Vagina (tissue), 2 donors: ENCODE measurements at regions not wholly inside any gene's neighbourhood (a gene's known extent, or its start where the extent isn't known, plus 50 kb on each side); places are given as distances from the start of the nearest gene placed in this dataset.

Experiments
- DNase-seq, 2 donors: peaks; one replicate each; pipeline ENCODE4 v3.0.0-alpha.2; 2017; ENCODE audit errors: extremely low spot score in 2 of 2
- H3K27ac ChIP-seq: fragments of 200-600 bp; sonication (generic); one replicate; pipeline ENCODE4 v1.5.1; 2019
- H3K27me3 ChIP-seq: fragments of 200-600 bp; sonication (generic); one replicate; pipeline ENCODE4 v1.5.1; 2019
- H3K36me3 ChIP-seq, 2 donors: fragments of 200-600 bp; sonication (generic); one replicate each; pipeline ENCODE4 v1.5.1; 2017 to 2019
- H3K4me1 ChIP-seq: fragments of 200-600 bp; sonication (generic); one replicate; pipeline ENCODE4 v1.5.1; 2019
- H3K4me3 ChIP-seq, 2 donors: fragments of 200-600 bp; sonication (generic); 1 replicate in 1 of 2; 2 replicates in 1 of 2; pipeline ENCODE4 v1.5.1; 2016 to 2019
- H3K9me3 ChIP-seq: fragments of 200-600 bp; sonication (generic); one replicate; pipeline ENCODE4 v1.5.1; 2019
- CTCF ChIP-seq, 3 experiments: fragments of 450-650 bp in 2 of 3; fragments of 200-600 bp in 1 of 3; sonication (generic) in 1 of 3; IDR thresholded peaks; one replicate each; pipeline ENCODE4 v1.5.1; 2017 to 2019; ENCODE audit warnings: antibody characterized with exemption in 3 of 3, mild to moderate bottlenecking in 2 of 3, moderate library complexity in 2 of 3
- POLR2A ChIP-seq, 2 donors: fragments of 450-650 bp; IDR thresholded peaks; one replicate each; pipeline ENCODE4 v1.6.1; 2017; ENCODE audit warnings: antibody characterized with exemption in 2 of 2, mild to moderate bottlenecking in 2 of 2, moderate library complexity in 2 of 2
- POLR2AphosphoS5 ChIP-seq, 2 donors: sonication (generic); formaldehyde crosslinking; IDR thresholded peaks; one replicate each; pipeline ENCODE4 v1.9.0; 2017; ENCODE audit warnings: antibody characterized with exemption in 2 of 2, mild to moderate bottlenecking in 2 of 2, low read depth in 1 of 2; ENCODE audit not compliant: insufficient read depth in 1 of 2
- intact Hi-C: fragments of 100-400 bp; cut with DNase I; formaldehyde crosslinking; loops from one replicate; pipeline ENCODE4 v1.15.1; 2023

- no peaks in the 10 kb centered on the region for H3K27me3 ChIP-seq
- no peak for DNase-seq
- no peaks in the 10 kb centered on the region for H3K36me3 ChIP-seq
- H3K4me3 ChIP-seq, result no peak overlapping the region
- intact Hi-C loops, result no loop called here
- H3K9me3 ChIP-seq, result no peaks in the 10 kb centered on the region
- no peak for TF ChIP-seq CTCF (IDR thresholded peaks at IDR 0.05)
- TF ChIP-seq POLR2AphosphoS5 (IDR thresholded peaks at IDR 0.05; ENCODE audit: insufficient read depth in 1 of 2, low read depth in 1 of 2), result no peak
- TF ChIP-seq POLR2A (IDR thresholded peaks at IDR 0.05), result no peak
- no peaks in the 10 kb centered on the region for H3K4me1 ChIP-seq
- no peak overlapping the region for H3K27ac ChIP-seq
These were observed 771.1 kb downstream of the NR2F2 start for GRCh38 chr15:97101572-97101971.

- H3K4me3 ChIP-seq, result no peak overlapping the region
- no peaks in the 10 kb centered on the region for H3K9me3 ChIP-seq
- no peaks in the 10 kb centered on the region for H3K36me3 ChIP-seq
- no peaks in the 10 kb centered on the region for H3K4me1 ChIP-seq
- no peak overlapping the region for H3K27ac ChIP-seq
- intact Hi-C loops, result no loop called here
- TF ChIP-seq POLR2A (IDR thresholded peaks at IDR 0.05) (no peak), CTCF (IDR thresholded peaks at IDR 0.05) (no peak), POLR2AphosphoS5 (IDR thresholded peaks at IDR 0.05; ENCODE audit: insufficient read depth in 1 of 2, low read depth in 1 of 2) (no peak)
- no peak for DNase-seq
- no peaks in the 10 kb centered on the region for H3K27me3 ChIP-seq
These were observed 784.6 kb downstream of the NR2F2 start for GRCh38 chr15:97114900-97115760.

- TF ChIP-seq POLR2A (IDR thresholded peaks at IDR 0.05) (no peak), POLR2AphosphoS5 (IDR thresholded peaks at IDR 0.05; ENCODE audit: insufficient read depth in 1 of 2, low read depth in 1 of 2) (no peak), CTCF (IDR thresholded peaks at IDR 0.05) (no peak)
- Histone ChIP-seq H3K27ac (no peak overlapping the region), H3K4me3 (no peak overlapping the region), H3K36me3 (no peaks in the 10 kb centered on the region), H3K9me3 (no peaks in the 10 kb centered on the region), H3K4me1 (no peaks in the 10 kb centered on the region), H3K27me3 (no peaks in the 10 kb centered on the region)
- intact Hi-C loops, result no loop called here
- DNase-seq, result no peak
These were observed 785.2 kb downstream of the NR2F2 start for GRCh38 chr15:97115761-97116070.

GRCh38 chr15:97124790-97125189 is 794.3 kb downstream of the NR2F2 start:
- no peak for DNase-seq
- intact Hi-C loops, result no loop called here
- H3K36me3 ChIP-seq, result no peaks in the 10 kb centered on the region
- no peak overlapping the region for H3K27ac ChIP-seq
- H3K4me1 ChIP-seq, result no peaks in the 10 kb centered on the region
- H3K9me3 ChIP-seq, result no peaks in the 10 kb centered on the region
- no peak for TF ChIP-seq POLR2AphosphoS5 (IDR thresholded peaks at IDR 0.05; ENCODE audit: insufficient read depth in 1 of 2, low read depth in 1 of 2)
- no peak for TF ChIP-seq CTCF (IDR thresholded peaks at IDR 0.05)
- TF ChIP-seq POLR2A (IDR thresholded peaks at IDR 0.05), result no peak
- no peaks in the 10 kb centered on the region for H3K27me3 ChIP-seq
- no peak overlapping the region for H3K4me3 ChIP-seq

GRCh38 chr15:97126553-97127233 is 796.2 kb downstream of the NR2F2 start:
- Histone ChIP-seq H3K4me3 (no peak overlapping the region), H3K36me3 (no peaks in the 10 kb centered on the region), H3K27ac (no peak overlapping the region), H3K27me3 (no peaks in the 10 kb centered on the region), H3K9me3 (no peaks in the 10 kb centered on the region), H3K4me1 (no peaks in the 10 kb centered on the region)
- intact Hi-C loops, result no loop called here
- DNase-seq, result no peak
- TF ChIP-seq CTCF (IDR thresholded peaks at IDR 0.05) (no peak), POLR2AphosphoS5 (IDR thresholded peaks at IDR 0.05; ENCODE audit: insufficient read depth in 1 of 2, low read depth in 1 of 2) (no peak), POLR2A (IDR thresholded peaks at IDR 0.05) (no peak)
